ENCODE measurements at regions not wholly inside any gene's neighbourhood (a gene's known extent, or its start where the extent isn't known, plus 50 kb on each side); places are given as distances from the start of the nearest gene placed in this dataset.

DNA sequence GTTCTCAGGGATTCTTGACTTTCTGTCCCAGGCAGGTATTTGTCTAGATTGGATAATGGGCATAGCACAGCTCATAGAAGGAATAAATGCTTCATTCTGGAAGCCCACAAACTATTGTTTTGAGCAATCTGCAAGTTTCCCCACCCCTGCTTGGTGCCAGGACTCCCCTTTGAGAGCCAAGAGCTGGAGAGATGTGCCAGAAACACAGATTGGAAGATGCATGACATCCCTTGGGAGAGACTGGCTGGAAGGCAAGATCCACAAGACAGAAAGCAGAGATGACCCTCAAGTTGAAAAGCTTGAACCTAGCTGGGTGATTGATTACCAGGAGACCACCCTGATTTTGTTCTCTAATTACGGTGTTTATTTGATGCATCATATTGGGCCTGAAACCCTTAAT is 89.2 kb upstream of the E2F8 start:
- TF ChIP-seq EP300 (IDR thresholded peaks at IDR 0.05) (no peak), POLR2A (IDR thresholded peaks at IDR 0.05) (no peak), POLR2AphosphoS5 (IDR thresholded peaks at IDR 0.05) (no peak)
- 40 to 83% methylated on average over 1 of the region's 1 CpG for WGBS, 2 donors (ENCODE audit: low coverage in 1 of 2)
- no peak for ATAC-seq

DNA sequence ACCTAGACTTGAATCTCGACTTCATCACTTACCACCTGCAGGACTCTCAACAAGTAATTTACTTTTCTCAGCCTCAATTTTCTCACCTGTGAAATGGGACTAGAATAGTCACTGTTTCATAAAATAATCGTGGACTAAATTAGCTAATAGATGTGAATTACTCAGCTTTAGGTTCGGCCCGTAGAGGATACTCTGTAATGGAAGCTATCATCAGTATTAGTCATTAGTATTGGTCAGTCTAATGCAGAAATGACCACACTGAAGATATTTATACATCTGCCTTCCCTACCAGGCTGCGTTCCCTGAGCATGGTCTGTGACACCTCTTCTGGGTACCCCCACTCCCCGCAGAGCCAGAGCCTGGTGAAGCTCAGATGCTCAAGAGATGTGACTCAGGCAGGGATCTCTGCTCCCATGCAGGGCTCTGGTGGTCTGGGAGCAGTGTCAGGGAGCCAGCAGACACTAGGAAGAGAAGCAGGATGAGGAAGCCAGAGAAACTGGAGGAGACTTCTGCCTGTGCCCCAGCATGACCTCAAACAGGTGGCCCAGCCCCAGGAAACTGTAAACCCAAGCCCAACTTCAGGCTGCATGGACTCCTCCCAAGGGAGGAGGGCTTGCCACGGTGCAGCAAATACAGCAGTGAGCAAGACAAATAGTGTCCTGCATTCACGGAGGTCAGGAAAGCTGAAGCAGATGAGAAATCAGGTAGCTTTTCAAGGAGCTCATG is 88.0 kb upstream of the E2F8 start:
- 60 to 65% methylated on average over 4 to 5 of the region's 8 CpGs for WGBS, 2 donors (ENCODE audit: low coverage in 1 of 2)
- no peaks in the 10 kb centered on the region for H3K36me3 ChIP-seq
- TF ChIP-seq EP300 (IDR thresholded peaks at IDR 0.05), result no peak
- TF ChIP-seq POLR2AphosphoS5 (IDR thresholded peaks at IDR 0.05), result no peak
- TF ChIP-seq, protein P1, sequence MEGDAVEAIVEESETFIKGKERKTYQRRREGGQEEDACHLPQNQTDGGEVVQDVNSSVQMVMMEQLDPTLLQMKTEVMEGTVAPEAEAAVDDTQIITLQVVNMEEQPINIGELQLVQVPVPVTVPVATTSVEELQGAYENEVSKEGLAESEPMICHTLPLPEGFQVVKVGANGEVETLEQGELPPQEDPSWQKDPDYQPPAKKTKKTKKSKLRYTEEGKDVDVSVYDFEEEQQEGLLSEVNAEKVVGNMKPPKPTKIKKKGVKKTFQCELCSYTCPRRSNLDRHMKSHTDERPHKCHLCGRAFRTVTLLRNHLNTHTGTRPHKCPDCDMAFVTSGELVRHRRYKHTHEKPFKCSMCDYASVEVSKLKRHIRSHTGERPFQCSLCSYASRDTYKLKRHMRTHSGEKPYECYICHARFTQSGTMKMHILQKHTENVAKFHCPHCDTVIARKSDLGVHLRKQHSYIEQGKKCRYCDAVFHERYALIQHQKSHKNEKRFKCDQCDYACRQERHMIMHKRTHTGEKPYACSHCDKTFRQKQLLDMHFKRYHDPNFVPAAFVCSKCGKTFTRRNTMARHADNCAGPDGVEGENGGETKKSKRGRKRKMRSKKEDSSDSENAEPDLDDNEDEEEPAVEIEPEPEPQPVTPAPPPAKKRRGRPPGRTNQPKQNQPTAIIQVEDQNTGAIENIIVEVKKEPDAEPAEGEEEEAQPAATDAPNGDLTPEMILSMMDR (IDR thresholded peaks at IDR 0.05), result no peak
- no peak for TF ChIP-seq POLR2A (IDR thresholded peaks at IDR 0.05)
- no peak for ATAC-seq
- H3K27me3 ChIP-seq, result peaks cover 11% of the 10 kb centered on the region
- no peak overlapping the region for H3K27ac ChIP-seq
- H3K4me1 ChIP-seq, result peaks cover 0 to 4% (median 0%) of the 10 kb centered on the region in 3 donors
- no peak overlapping the region for H3K4me3 ChIP-seq
- no peaks in the 10 kb centered on the region for H3K9me3 ChIP-seq

More for the DNA sequence above, 89.2 kb upstream of the E2F8 start:
- H3K9me3 ChIP-seq, result no peaks in the 10 kb centered on the region
- H3K4me1 ChIP-seq, result peaks cover 0 to 4% (median 0%) of the 10 kb centered on the region in 3 donors
- H3K27ac ChIP-seq, result no peak overlapping the region
- H3K4me3 ChIP-seq, result no peak overlapping the region
- H3K36me3 ChIP-seq, result no peaks in the 10 kb centered on the region
- H3K27me3 ChIP-seq, result peaks cover 23% of the 10 kb centered on the region

DNA sequence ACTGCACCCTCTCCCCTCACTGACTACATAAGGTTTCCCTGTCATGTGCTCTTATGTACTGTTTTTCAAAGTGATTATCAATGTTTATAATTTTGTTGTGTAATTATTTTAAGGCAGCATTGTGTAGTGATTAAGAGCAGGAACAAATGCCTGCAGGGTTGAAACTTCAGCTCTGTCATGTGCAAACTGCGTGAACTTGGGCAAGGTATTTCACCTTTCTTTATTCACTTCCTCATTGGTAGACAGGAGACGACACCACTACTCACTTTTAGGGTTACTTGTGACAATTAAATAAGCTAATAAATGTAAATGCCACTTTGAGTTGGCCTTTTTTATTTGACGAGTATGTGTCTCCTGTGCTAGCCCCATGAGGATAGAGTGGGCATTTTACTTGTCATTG is 86.5 kb upstream of the E2F8 start:
- 67 to 87% methylated on average over 1 to 3 of the region's 3 CpGs for WGBS, 2 donors (ENCODE audit: low coverage in 1 of 2)
- no peaks in the 10 kb centered on the region for H3K36me3 ChIP-seq

DNA sequence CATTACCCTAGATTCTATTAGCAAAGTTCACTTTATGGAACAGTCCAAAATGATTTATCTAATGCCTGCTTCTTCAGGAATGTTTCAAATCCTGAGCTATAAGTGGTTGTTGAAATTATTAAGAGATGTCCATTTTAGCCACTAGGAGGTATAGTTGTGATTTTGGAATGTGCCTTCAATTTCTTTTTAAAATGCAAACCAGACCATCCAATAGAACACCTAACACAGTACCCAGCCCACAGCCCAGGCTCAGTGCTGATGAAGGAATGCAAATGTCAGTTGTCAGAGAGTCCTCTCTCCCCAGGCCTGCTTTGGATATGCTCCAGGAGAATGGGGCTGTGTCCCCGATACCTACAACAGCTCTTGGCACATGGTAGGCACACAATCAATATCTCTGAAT is 85.8 kb upstream of the E2F8 start:
- Histone ChIP-seq H3K9me3 (no peaks in the 10 kb centered on the region), H3K4me3 (no peak overlapping the region), H3K36me3 (no peaks in the 10 kb centered on the region), H3K4me1 (peaks cover 0 to 4% (median 0%) of the 10 kb centered on the region in 3 donors), H3K27me3 (peaks cover 17% of the 10 kb centered on the region), H3K27ac (no peak overlapping the region)
- no peak for TF ChIP-seq POLR2A (IDR thresholded peaks at IDR 0.05)
- no peak for TF ChIP-seq POLR2AphosphoS5 (IDR thresholded peaks at IDR 0.05)
- WGBS, 2 donors (ENCODE audit: low coverage in 1 of 2), result no CpG with 5 or more reads among the region's 1 CpG
- no peak for ATAC-seq

More for the DNA sequence above, 86.5 kb upstream of the E2F8 start:
- Histone ChIP-seq H3K4me1 (peaks cover 0 to 4% (median 0%) of the 10 kb centered on the region in 3 donors), H3K4me3 (no peak overlapping the region), H3K9me3 (no peaks in the 10 kb centered on the region), H3K27me3 (peaks cover 12% of the 10 kb centered on the region), H3K27ac (no peak overlapping the region)
- TF ChIP-seq, protein P1 (IDR thresholded peaks at IDR 0.05), result no peak
- TF ChIP-seq POLR2A (IDR thresholded peaks at IDR 0.05), result no peak
- no peak for TF ChIP-seq POLR2AphosphoS5 (IDR thresholded peaks at IDR 0.05)
- TF ChIP-seq EP300 (IDR thresholded peaks at IDR 0.05), result no peak
- ATAC-seq, result no peak

DNA sequence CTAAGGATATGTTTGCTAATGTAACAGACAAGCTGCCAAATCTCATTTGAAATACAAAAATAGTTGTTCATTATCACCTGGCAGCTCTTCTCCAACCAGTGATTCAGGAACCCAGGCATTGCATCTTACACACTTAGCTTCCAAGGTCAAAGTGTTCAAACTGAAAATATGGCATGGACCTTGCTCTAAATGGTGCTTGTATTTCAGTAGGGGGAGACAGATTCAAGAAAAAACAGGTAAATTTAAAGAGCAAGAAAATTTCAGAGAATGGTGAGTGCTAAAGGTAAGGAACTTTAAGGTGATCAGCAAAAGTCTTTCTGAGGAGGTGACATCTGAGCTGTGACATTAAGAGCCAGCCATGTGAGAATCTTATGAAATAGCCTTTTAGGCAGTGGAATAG is 82.8 kb upstream of the E2F8 start:
- H3K4me1 ChIP-seq, result no peaks in the 10 kb centered on the region
- peaks cover 9% of the 10 kb centered on the region for H3K27me3 ChIP-seq
- no peaks in the 10 kb centered on the region for H3K9me3 ChIP-seq
- no peak overlapping the region for H3K27ac ChIP-seq
- no peak for ATAC-seq
- TF ChIP-seq, protein P1 (IDR thresholded peaks at IDR 0.05), result no peak
- TF ChIP-seq POLR2AphosphoS5 (IDR thresholded peaks at IDR 0.05) (no peak), POLR2A (IDR thresholded peaks at IDR 0.05) (no peak)
- H3K4me3 ChIP-seq, result no peak overlapping the region
- H3K36me3 ChIP-seq, result no peaks in the 10 kb centered on the region

DNA sequence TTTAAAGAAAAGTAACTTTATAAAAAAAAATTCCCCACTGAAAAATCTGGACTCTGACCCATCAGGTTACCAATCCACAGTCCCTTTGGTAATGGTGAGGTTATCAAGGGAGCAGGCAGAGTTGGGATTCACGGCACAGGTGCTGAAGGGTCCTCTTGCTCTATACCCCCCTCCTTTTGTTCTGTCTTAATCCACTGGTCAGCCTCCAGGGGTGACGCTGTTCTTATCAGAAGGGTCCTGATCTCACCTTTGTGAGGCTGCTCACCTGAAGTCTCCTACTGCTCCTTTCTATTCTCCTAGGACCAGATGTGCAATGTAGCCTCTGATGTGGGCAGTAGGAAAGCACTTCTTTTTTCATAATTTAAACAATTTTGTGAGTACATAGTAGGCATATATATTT is 80.6 kb upstream of the E2F8 start:
- H3K36me3 ChIP-seq, result no peaks in the 10 kb centered on the region
- H3K4me1 ChIP-seq, result peaks cover 0 to 11% (median 7%) of the 10 kb centered on the region in 3 donors
- no peak for ATAC-seq
- WGBS, 2 donors (ENCODE audit: low coverage in 1 of 2), result 61% methylated on average over 2 of the region's 2 CpGs; no CpG with 5 or more reads in 1 of the 2 donors
- H3K9me3 ChIP-seq, result no peaks in the 10 kb centered on the region
- no peak overlapping the region for H3K27ac ChIP-seq
- no peak for TF ChIP-seq EP300 (IDR thresholded peaks at IDR 0.05)
- TF ChIP-seq, protein P1 (IDR thresholded peaks at IDR 0.05), result no peak
- no peak for TF ChIP-seq POLR2A (IDR thresholded peaks at IDR 0.05)
- no peak for TF ChIP-seq POLR2AphosphoS5 (IDR thresholded peaks at IDR 0.05)
- H3K27me3 ChIP-seq, result peaks cover 9% of the 10 kb centered on the region
- no peak overlapping the region for H3K4me3 ChIP-seq

All from gastroesophageal sphincter (tissue), 4 donors.